AG20443 (cell line): ENCODE measurements at regions not wholly inside any gene's neighbourhood (a gene's known extent, or its start where the extent isn't known, plus 50 kb on each side); places are given as distances from the start of the nearest gene placed in this dataset.

Experiments
- DNase-seq: peaks from one replicate; pipeline ENCODE4 v3.0.0; 2012; ENCODE audit warnings: low spot score, mixed read lengths

- DNase-seq, result no peak
These were observed 164.7 kb downstream of the SETD4 start for GRCh38 chr21:35895598-35895997.

- no peak for DNase-seq
These were observed 167.2 kb downstream of the SETD4 start for GRCh38 chr21:35893156-35893555.

GRCh38 chr21:35886887-35887286 lies 173.4 kb downstream of the SETD4 start:
- DNase-seq, result no peak

GRCh38 chr21:35885942-35886541 lies 174.3 kb downstream of the SETD4 start:
- no peak for DNase-seq

GRCh38 chr21:35882791-35883240 lies 177.5 kb downstream of the SETD4 start:
- peak; percentile 53 for DNase-seq

- DNase-seq, result peak; percentile 47
These were observed 186.9 kb downstream of the SETD4 start for GRCh38 chr21:35873441-35873840.

- DNase-seq, result no peak
These were observed 188.4 kb downstream of the SETD4 start for GRCh38 chr21:35871906-35872305.

GRCh38 chr21:35868869-35869223 lies 191.5 kb downstream of the SETD4 start:
- DNase-seq, result no peak

- DNase-seq, result no peak
These were observed 192.1 kb downstream of the SETD4 start for GRCh38 chr21:35868005-35868868.

GRCh38 chr21:35864039-35864438 lies 196.3 kb downstream of the SETD4 start:
- DNase-seq, result no peak

GRCh38 chr21:35862969-35863368 lies 197.4 kb downstream of the SETD4 start:
- no peak for DNase-seq

- no peak for DNase-seq
These were observed 198.7 kb downstream of the SETD4 start for GRCh38 chr21:35861661-35862060.

GRCh38 chr21:35860189-35860869 lies 200.0 kb downstream of the SETD4 start:
- no peak for DNase-seq

GRCh38 chr21:35859677-35860076 lies 200.6 kb downstream of the SETD4 start:
- no peak for DNase-seq

GRCh38 chr21:35857095-35857494 lies 203.2 kb downstream of the SETD4 start:
- no peak for DNase-seq

- no peak for DNase-seq
These were observed 204.8 kb downstream of the SETD4 start for GRCh38 chr21:35855484-35855883.

GRCh38 chr21:35854281-35854680 lies 206.0 kb downstream of the SETD4 start:
- no peak for DNase-seq

- no peak for DNase-seq
These were observed 206.7 kb downstream of the SETD4 start for GRCh38 chr21:35853321-35854239.

GRCh38 chr21:35852820-35853219 lies 207.5 kb downstream of the SETD4 start:
- no peak for DNase-seq

GRCh38 chr21:35850542-35851103 lies 209.7 kb downstream of the SETD4 start:
- peak; percentile 33 for DNase-seq

GRCh38 chr21:35850029-35850428 lies 210.3 kb downstream of the SETD4 start:
- DNase-seq, result peak; percentile 80

- DNase-seq, result no peak
These were observed 211.2 kb downstream of the SETD4 start for GRCh38 chr21:35849144-35849543.
